ENCODE measurements at regions not wholly inside any gene's neighbourhood (a gene's known extent, or its start where the extent isn't known, plus 50 kb on each side); places are given as distances from the start of the nearest gene placed in this dataset.
A peak's percentile ranks its signal among the peaks of the same experiment; 100 is the strongest.

GRCh38 chr19:28466107-28467045 is 746.6 kb downstream of the UQCRFS1 start:
- ChIA-PET POLR2A (no interaction called here), CTCF (interaction anchor here (0.6 to 1.5 kb wide), 7 partner anchors 11 to 1653 kb away, joined by 3 to 8 read pairs (median 3); no protein-coding TSS in a partner anchor)
- 71% methylated on average over 7 of the region's 9 CpGs for WGBS (ENCODE audit: insufficient coverage)
- Histone ChIP-seq H3K4me1 (ENCODE audit: control extremely low read depth in 1 of 4, control insufficient read depth in 4 of 4, insufficient read depth in 4 of 4, low read length in 3 of 4) (peaks cover 0 to 49% (median 26%) of the 10 kb centered on the region in 4 experiments), H3K27ac (ENCODE audit: insufficient read depth in 1 of 2, low read depth in 1 of 2, low read length in 2 of 2, poor library complexity in 1 of 2, severe bottlenecking in 2 of 2) (no peak overlapping the region), H3K9me3 (ENCODE audit: control extremely low read depth in 1 of 5, control insufficient read depth in 4 of 5, insufficient read depth in 2 of 5, low read depth in 1 of 5, low read length in 4 of 5) (no peaks in the 10 kb centered on the region), H3K36me3 (ENCODE audit: control insufficient read depth in 4 of 4, insufficient read depth in 4 of 4, low read length in 3 of 4) (no peaks in the 10 kb centered on the region), H3K4me3 (ENCODE audit: control insufficient read depth in 1 of 7, extremely low read depth in 1 of 7, insufficient read depth in 4 of 7, low read depth in 2 of 7, low read length in 6 of 7) (no peak overlapping the region), H3K27me3 (replicated peaks in 2 of 5; ENCODE audit: control insufficient read depth in 4 of 5, insufficient read depth in 5 of 5, low read length in 4 of 5) (no peaks in the 10 kb centered on the region)
- DNase-seq, result peak; percentile 73 to 88 (median 81)

GRCh38 chr19:28465371-28466086 is 747.4 kb downstream of the UQCRFS1 start:
- Histone ChIP-seq H3K27ac (ENCODE audit: insufficient read depth in 1 of 2, low read depth in 1 of 2, low read length in 2 of 2, poor library complexity in 1 of 2, severe bottlenecking in 2 of 2) (no peak overlapping the region), H3K4me3 (ENCODE audit: control insufficient read depth in 1 of 7, extremely low read depth in 1 of 7, insufficient read depth in 4 of 7, low read depth in 2 of 7, low read length in 6 of 7) (no peak overlapping the region), H3K9me3 (ENCODE audit: control extremely low read depth in 1 of 5, control insufficient read depth in 4 of 5, insufficient read depth in 2 of 5, low read depth in 1 of 5, low read length in 4 of 5) (no peaks in the 10 kb centered on the region), H3K36me3 (ENCODE audit: control insufficient read depth in 4 of 4, insufficient read depth in 4 of 4, low read length in 3 of 4) (no peaks in the 10 kb centered on the region), H3K4me1 (ENCODE audit: control extremely low read depth in 1 of 4, control insufficient read depth in 4 of 4, insufficient read depth in 4 of 4, low read length in 3 of 4) (peaks cover 0 to 42% (median 26%) of the 10 kb centered on the region in 4 experiments), H3K27me3 (replicated peaks in 2 of 5; ENCODE audit: control insufficient read depth in 4 of 5, insufficient read depth in 5 of 5, low read length in 4 of 5) (no peaks in the 10 kb centered on the region)
- DNase-seq, result no peak
- POLR2A ChIA-PET, result no interaction called here
- CTCF ChIA-PET, result interaction anchor here (1.1 to 2.5 kb wide), 4 partner anchors 10 to 168 kb away, joined by 3 to 9 read pairs (median 6); no protein-coding TSS in a partner anchor
- WGBS (ENCODE audit: insufficient coverage), result 73% methylated on average over 3 of the region's 3 CpGs

GRCh38 chr19:28463493-28464053 is 749.4 kb downstream of the UQCRFS1 start:
- no peak overlapping the region for H3K4me3 ChIP-seq (ENCODE audit: control insufficient read depth in 1 of 7, extremely low read depth in 1 of 7, insufficient read depth in 4 of 7, low read depth in 2 of 7, low read length in 6 of 7)
- no peak for DNase-seq
- ChIA-PET CTCF (interaction anchor here (1.2 to 2.5 kb wide), 3 partner anchors 9 to 247 kb away, joined by 3 to 9 read pairs (median 5); no protein-coding TSS in a partner anchor), POLR2A (no interaction called here)
- peaks cover 0 to 28% (median 10%) of the 10 kb centered on the region in 4 experiments for H3K4me1 ChIP-seq (ENCODE audit: control extremely low read depth in 1 of 4, control insufficient read depth in 4 of 4, insufficient read depth in 4 of 4, low read length in 3 of 4)
- WGBS (ENCODE audit: insufficient coverage), result 85% methylated on average over 5 of the region's 5 CpGs
- H3K27ac ChIP-seq (ENCODE audit: insufficient read depth in 1 of 2, low read depth in 1 of 2, low read length in 2 of 2, poor library complexity in 1 of 2, severe bottlenecking in 2 of 2), result no peak overlapping the region
- no peaks in the 10 kb centered on the region for H3K9me3 ChIP-seq (ENCODE audit: control extremely low read depth in 1 of 5, control insufficient read depth in 4 of 5, insufficient read depth in 2 of 5, low read depth in 1 of 5, low read length in 4 of 5)
- no peaks in the 10 kb centered on the region for H3K36me3 ChIP-seq (ENCODE audit: control insufficient read depth in 4 of 4, insufficient read depth in 4 of 4, low read length in 3 of 4)
- no peaks in the 10 kb centered on the region for H3K27me3 ChIP-seq (replicated peaks in 2 of 5; ENCODE audit: control insufficient read depth in 4 of 5, insufficient read depth in 5 of 5, low read length in 4 of 5)

GRCh38 chr19:28457620-28458019 is 755.3 kb downstream of the UQCRFS1 start:
- WGBS (ENCODE audit: insufficient coverage), result 100% methylated on average over 1 of the region's 2 CpGs
- Histone ChIP-seq H3K36me3 (ENCODE audit: control insufficient read depth in 4 of 4, insufficient read depth in 4 of 4, low read length in 3 of 4) (no peaks in the 10 kb centered on the region), H3K27ac (ENCODE audit: insufficient read depth in 1 of 2, low read depth in 1 of 2, low read length in 2 of 2, poor library complexity in 1 of 2, severe bottlenecking in 2 of 2) (no peak overlapping the region), H3K27me3 (replicated peaks in 2 of 5; ENCODE audit: control insufficient read depth in 4 of 5, insufficient read depth in 5 of 5, low read length in 4 of 5) (no peaks in the 10 kb centered on the region), H3K4me1 (ENCODE audit: control extremely low read depth in 1 of 4, control insufficient read depth in 4 of 4, insufficient read depth in 4 of 4, low read length in 3 of 4) (peaks cover 0 to 5% (median 1%) of the 10 kb centered on the region in 4 experiments), H3K4me3 (ENCODE audit: control insufficient read depth in 1 of 7, extremely low read depth in 1 of 7, insufficient read depth in 4 of 7, low read depth in 2 of 7, low read length in 6 of 7) (no peak overlapping the region), H3K9me3 (ENCODE audit: control extremely low read depth in 1 of 5, control insufficient read depth in 4 of 5, insufficient read depth in 2 of 5, low read depth in 1 of 5, low read length in 4 of 5) (no peaks in the 10 kb centered on the region)
- DNase-seq, result no peak
- ChIA-PET POLR2A (no interaction called here), CTCF (no interaction called here)

GRCh38 chr19:28456708-28457320 is 756.1 kb downstream of the UQCRFS1 start:
- ChIA-PET CTCF (no interaction called here), POLR2A (no interaction called here)
- no peaks in the 10 kb centered on the region for H3K27me3 ChIP-seq (replicated peaks in 2 of 5; ENCODE audit: control insufficient read depth in 4 of 5, insufficient read depth in 5 of 5, low read length in 4 of 5)
- 100% methylated on average over 3 of the region's 5 CpGs for WGBS (ENCODE audit: insufficient coverage)
- no peaks in the 10 kb centered on the region for H3K9me3 ChIP-seq (ENCODE audit: control extremely low read depth in 1 of 5, control insufficient read depth in 4 of 5, insufficient read depth in 2 of 5, low read depth in 1 of 5, low read length in 4 of 5)
- H3K36me3 ChIP-seq (ENCODE audit: control insufficient read depth in 4 of 4, insufficient read depth in 4 of 4, low read length in 3 of 4), result no peaks in the 10 kb centered on the region
- peaks cover 0 to 5% (median 1%) of the 10 kb centered on the region in 4 experiments for H3K4me1 ChIP-seq (ENCODE audit: control extremely low read depth in 1 of 4, control insufficient read depth in 4 of 4, insufficient read depth in 4 of 4, low read length in 3 of 4)
- H3K4me3 ChIP-seq (ENCODE audit: control insufficient read depth in 1 of 7, extremely low read depth in 1 of 7, insufficient read depth in 4 of 7, low read depth in 2 of 7, low read length in 6 of 7), result no peak overlapping the region
- DNase-seq, result no peak
- H3K27ac ChIP-seq (ENCODE audit: insufficient read depth in 1 of 2, low read depth in 1 of 2, low read length in 2 of 2, poor library complexity in 1 of 2, severe bottlenecking in 2 of 2), result no peak overlapping the region

GRCh38 chr19:28456252-28456651 is 756.7 kb downstream of the UQCRFS1 start:
- no peak overlapping the region for H3K4me3 ChIP-seq (ENCODE audit: control insufficient read depth in 1 of 7, extremely low read depth in 1 of 7, insufficient read depth in 4 of 7, low read depth in 2 of 7, low read length in 6 of 7)
- no peaks in the 10 kb centered on the region for H3K27me3 ChIP-seq (replicated peaks in 2 of 5; ENCODE audit: control insufficient read depth in 4 of 5, insufficient read depth in 5 of 5, low read length in 4 of 5)
- DNase-seq, result no peak
- H3K36me3 ChIP-seq (ENCODE audit: control insufficient read depth in 4 of 4, insufficient read depth in 4 of 4, low read length in 3 of 4), result no peaks in the 10 kb centered on the region
- H3K9me3 ChIP-seq (ENCODE audit: control extremely low read depth in 1 of 5, control insufficient read depth in 4 of 5, insufficient read depth in 2 of 5, low read depth in 1 of 5, low read length in 4 of 5), result no peaks in the 10 kb centered on the region
- H3K27ac ChIP-seq (ENCODE audit: insufficient read depth in 1 of 2, low read depth in 1 of 2, low read length in 2 of 2, poor library complexity in 1 of 2, severe bottlenecking in 2 of 2), result no peak overlapping the region
- 100% methylated on average over 4 of the region's 4 CpGs for WGBS (ENCODE audit: insufficient coverage)
- H3K4me1 ChIP-seq (ENCODE audit: control extremely low read depth in 1 of 4, control insufficient read depth in 4 of 4, insufficient read depth in 4 of 4, low read length in 3 of 4), result peaks cover 0 to 5% (median 1%) of the 10 kb centered on the region in 4 experiments
- CTCF ChIA-PET, result no interaction called here
- POLR2A ChIA-PET, result no interaction called here

Data from common myeloid progenitor, CD34-positive (primary cell).